GM23338 (cell line): ENCODE measurements at regions not wholly inside any gene's neighbourhood (a gene's known extent, or its start where the extent isn't known, plus 50 kb on each side); places are given as distances from the start of the nearest gene placed in this dataset.

Source experiments
- ATAC-seq: fragments of 200-7000 bp; cut with Tn5 transposase; 3 replicates; pipeline ENCODE4 v1.9.1; 2020
- DNase-seq: peaks from one replicate; pipeline ENCODE4 v3.0.0-alpha.2; 2015; ENCODE audit warnings: low spot score
- H2AFZ ChIP-seq: fragments of 200-600 bp; sonication (generic); 2 replicates; pipeline ENCODE4 v1.8.0; 2016; ENCODE audit warnings: antibody characterized with exemption, mild to moderate bottlenecking, moderate library complexity
- H3F3A ChIP-seq: fragments of 200-600 bp; sonication (generic); replicated peaks from 2 replicates; pipeline ENCODE4 v1.8.0; 2017; ENCODE audit warnings: antibody characterized with exemption, mixed run types, low read depth
- H3K27ac ChIP-seq: fragments of 200-600 bp; sonication (generic); 2 replicates; pipeline ENCODE4 v1.6.1; 2016; ENCODE audit warnings: low read depth
- H3K27me3 ChIP-seq: fragments of 200-600 bp; sonication (generic); 2 replicates; pipeline ENCODE4 v1.8.0; 2016; ENCODE audit warnings: mild to moderate bottlenecking, mixed run types, moderate library complexity; ENCODE audit not compliant: insufficient read depth
- H3K36me3 ChIP-seq: fragments of 200-600 bp; sonication (generic); 2 replicates; pipeline ENCODE4 v1.8.0; 2016; ENCODE audit warnings: mild to moderate bottlenecking; ENCODE audit not compliant: insufficient read depth
- H3K4me1 ChIP-seq: fragments of 200-600 bp; sonication (generic); 2 replicates; pipeline ENCODE4 v1.8.0; 2016; ENCODE audit warnings: mild to moderate bottlenecking, moderate library complexity; ENCODE audit not compliant: insufficient read depth
- H3K4me2 ChIP-seq: fragments of 200-600 bp; sonication (generic); 2 replicates; pipeline ENCODE4 v1.7.1; 2017; ENCODE audit warnings: mixed run types
- H3K4me3 ChIP-seq: fragments of 200-600 bp; sonication (generic); 2 replicates; pipeline ENCODE4 v1.6.1; 2016; ENCODE audit warnings: mixed run types
- H3K79me2 ChIP-seq: fragments of 200-600 bp; sonication (generic); replicated peaks from 2 replicates; pipeline ENCODE4 v1.8.0; 2017; ENCODE audit warnings: mild to moderate bottlenecking; ENCODE audit not compliant: insufficient read depth
- H3K9me2 ChIP-seq: fragments of 200-600 bp; sonication (generic); 2 replicates; pipeline ENCODE4 v1.8.0; 2017; ENCODE audit not compliant: insufficient read depth
- H4K20me1 ChIP-seq: fragments of 200-600 bp; sonication (generic); replicated peaks from 2 replicates; pipeline ENCODE4 v1.8.0; 2017; ENCODE audit warnings: mild to moderate bottlenecking; ENCODE audit not compliant: insufficient read depth
- H3K27ac Mint-ChIP-seq: 2 replicates; pipeline ENCODE4 v1.8.0; 2020; ENCODE audit warnings: inconsistent platforms, mild to moderate bottlenecking, moderate library complexity, mixed read lengths
- H3K27me3 Mint-ChIP-seq: 3 replicates; pipeline ENCODE4 v1.8.0; 2022; ENCODE audit warnings: low read depth, mild to moderate bottlenecking, moderate library complexity, mixed read lengths, inconsistent platforms; ENCODE audit not compliant: insufficient read depth, poor library complexity
- H3K36me3 Mint-ChIP-seq: 3 replicates; pipeline ENCODE4 v1.8.0; 2021; ENCODE audit warnings: low read depth, mild to moderate bottlenecking, inconsistent platforms, moderate library complexity, mixed read lengths
- H3K4me1 Mint-ChIP-seq: 3 replicates; pipeline ENCODE4 v1.8.0; 2020; ENCODE audit warnings: mild to moderate bottlenecking, inconsistent platforms, mixed read lengths
- H3K4me3 Mint-ChIP-seq: 3 replicates; pipeline ENCODE4 v1.8.0; 2021; ENCODE audit warnings: moderate library complexity, mild to moderate bottlenecking, inconsistent platforms, mixed read lengths
- H3K9me3 Mint-ChIP-seq: 3 replicates; pipeline ENCODE4 v1.8.0; 2020; ENCODE audit warnings: moderate library complexity, mild to moderate bottlenecking, inconsistent platforms, mixed read lengths
- CREB1 ChIP-seq: fragments of 250-450 bp; sonication (Bioruptor Pico); IDR thresholded peaks from 2 replicates; pipeline ENCODE4 v1.5.0; 2020; ENCODE audit warnings: low read depth, mild to moderate bottlenecking, moderate library complexity
- EZH2 ChIP-seq: fragments of 200-600 bp; sonication (generic); IDR thresholded peaks from one replicate; pipeline ENCODE4 v1.8.0; 2017; ENCODE audit warnings: antibody characterized with exemption, mild to moderate bottlenecking, low read depth; ENCODE audit not compliant: unreplicated experiment
- EZH2phosphoT487 ChIP-seq: fragments of 200-600 bp; sonication (generic); IDR thresholded peaks from one replicate; pipeline ENCODE4 v1.8.1; 2018; ENCODE audit warnings: antibody characterized with exemption; ENCODE audit not compliant: unreplicated experiment
- NANOG ChIP-seq: IDR thresholded peaks from 2 replicates; pipeline ENCODE4 v1.6.1; 2016; ENCODE audit warnings: antibody characterized with exemption, borderline replicate concordance
- POLR2AphosphoS5 ChIP-seq: IDR thresholded peaks from 2 replicates; pipeline ENCODE4 v1.6.1; 2016; ENCODE audit warnings: antibody characterized with exemption, low read depth
- REST ChIP-seq: IDR thresholded peaks from one replicate; pipeline ENCODE4 v1.6.1; 2018; ENCODE audit warnings: antibody characterized with exemption; ENCODE audit not compliant: unreplicated experiment
- STAT1 ChIP-seq: IDR thresholded peaks from one replicate; pipeline ENCODE4 v1.6.1; 2016; ENCODE audit warnings: antibody characterized with exemption; ENCODE audit not compliant: unreplicated experiment
- ZNF462 ChIP-seq: fragments of 250-450 bp; sonication (Bioruptor Pico); IDR thresholded peaks from 2 replicates; pipeline ENCODE4 v1.5.0; 2020; ENCODE audit warnings: mild to moderate bottlenecking, moderate library complexity
- TF ChIP-seq, protein P1 (sequence below): IDR thresholded peaks from 2 replicates; pipeline ENCODE4 v1.6.1; 2016; ENCODE audit warnings: antibody characterized with exemption
- TF ChIP-seq, protein P2 (sequence below), 2 experiments: fragments of 200-600 bp in 1 of 2; sonication (generic) in 1 of 2; conservative IDR thresholded peaks; 2 replicates each; pipeline versions ENCODE4 v1.5.1 to v1.6.1; 2016 to 2017; ENCODE audit warnings: antibody characterized with exemption in 2 of 2, low read depth in 2 of 2, mild to moderate bottlenecking in 2 of 2, moderate library complexity in 1 of 2

GRCh38 chr7:153840861-153841260 is 211.3 kb upstream of the DPP6 start:
- Mint-ChIP-seq H3K9me3 (peaks cover 84% of the 10 kb centered on the region), H3K27ac (no peak overlapping the region), H3K4me3 (no peak overlapping the region), H3K4me1 (no peaks in the 10 kb centered on the region), H3K27me3 (no peaks in the 10 kb centered on the region), H3K36me3 (peaks cover 8% of the 10 kb centered on the region; the same call in 1 of the 3 replicates)
- no peaks in the 10 kb centered on the region for H3F3A ChIP-seq
- TF ChIP-seq EZH2phosphoT487 (no peak), NANOG (no peak), REST (no peak), STAT1 (no peak), CREB1 (CRISPR knock-in tag) (no peak)
- TF ChIP-seq, protein P1, sequence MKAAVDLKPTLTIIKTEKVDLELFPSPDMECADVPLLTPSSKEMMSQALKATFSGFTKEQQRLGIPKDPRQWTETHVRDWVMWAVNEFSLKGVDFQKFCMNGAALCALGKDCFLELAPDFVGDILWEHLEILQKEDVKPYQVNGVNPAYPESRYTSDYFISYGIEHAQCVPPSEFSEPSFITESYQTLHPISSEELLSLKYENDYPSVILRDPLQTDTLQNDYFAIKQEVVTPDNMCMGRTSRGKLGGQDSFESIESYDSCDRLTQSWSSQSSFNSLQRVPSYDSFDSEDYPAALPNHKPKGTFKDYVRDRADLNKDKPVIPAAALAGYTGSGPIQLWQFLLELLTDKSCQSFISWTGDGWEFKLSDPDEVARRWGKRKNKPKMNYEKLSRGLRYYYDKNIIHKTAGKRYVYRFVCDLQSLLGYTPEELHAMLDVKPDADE, result no peak
- TF ChIP-seq, protein P2, sequence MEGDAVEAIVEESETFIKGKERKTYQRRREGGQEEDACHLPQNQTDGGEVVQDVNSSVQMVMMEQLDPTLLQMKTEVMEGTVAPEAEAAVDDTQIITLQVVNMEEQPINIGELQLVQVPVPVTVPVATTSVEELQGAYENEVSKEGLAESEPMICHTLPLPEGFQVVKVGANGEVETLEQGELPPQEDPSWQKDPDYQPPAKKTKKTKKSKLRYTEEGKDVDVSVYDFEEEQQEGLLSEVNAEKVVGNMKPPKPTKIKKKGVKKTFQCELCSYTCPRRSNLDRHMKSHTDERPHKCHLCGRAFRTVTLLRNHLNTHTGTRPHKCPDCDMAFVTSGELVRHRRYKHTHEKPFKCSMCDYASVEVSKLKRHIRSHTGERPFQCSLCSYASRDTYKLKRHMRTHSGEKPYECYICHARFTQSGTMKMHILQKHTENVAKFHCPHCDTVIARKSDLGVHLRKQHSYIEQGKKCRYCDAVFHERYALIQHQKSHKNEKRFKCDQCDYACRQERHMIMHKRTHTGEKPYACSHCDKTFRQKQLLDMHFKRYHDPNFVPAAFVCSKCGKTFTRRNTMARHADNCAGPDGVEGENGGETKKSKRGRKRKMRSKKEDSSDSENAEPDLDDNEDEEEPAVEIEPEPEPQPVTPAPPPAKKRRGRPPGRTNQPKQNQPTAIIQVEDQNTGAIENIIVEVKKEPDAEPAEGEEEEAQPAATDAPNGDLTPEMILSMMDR (conservative IDR thresholded peaks at IDR 0.05; ENCODE audit: low read depth in 2 of 2), result no peak
- H3K27ac ChIP-seq, result no peak overlapping the region
- no peak overlapping the region for H3K4me3 ChIP-seq
- H2AFZ ChIP-seq, result no peak overlapping the region
- no peaks in the 10 kb centered on the region for H3K79me2 ChIP-seq
- ATAC-seq, result no peak
- H3K36me3 ChIP-seq, result peaks cover 12% of the 10 kb centered on the region
- no peaks in the 10 kb centered on the region for H3K9me2 ChIP-seq
- H3K4me1 ChIP-seq, result no peaks in the 10 kb centered on the region
- H3K27me3 ChIP-seq, result no peaks in the 10 kb centered on the region
- DNase-seq, result no peak
- no peak overlapping the region for H3K4me2 ChIP-seq
- no peaks in the 10 kb centered on the region for H4K20me1 ChIP-seq

- Histone ChIP-seq H3K4me2 (no peak overlapping the region), H3K79me2 (no peaks in the 10 kb centered on the region), H3K27ac (no peak overlapping the region), H3K4me3 (no peak overlapping the region), H2AFZ (no peak overlapping the region), H3K36me3 (peaks cover 13% of the 10 kb centered on the region), H3K9me2 (no peaks in the 10 kb centered on the region), H3F3A (no peaks in the 10 kb centered on the region), H3K27me3 (no peaks in the 10 kb centered on the region), H4K20me1 (no peaks in the 10 kb centered on the region), H3K4me1 (no peaks in the 10 kb centered on the region)
- no peak for ATAC-seq
- Mint-ChIP-seq H3K4me1 (no peaks in the 10 kb centered on the region), H3K27ac (no peak overlapping the region), H3K4me3 (no peak overlapping the region), H3K36me3 (peaks cover 21% of the 10 kb centered on the region; the same call in 2 of the 3 replicates), H3K27me3 (peaks cover 4% of the 10 kb centered on the region), H3K9me3 (peaks cover 93% of the 10 kb centered on the region)
- no peak for DNase-seq
- no peak for TF ChIP-seq POLR2AphosphoS5
- no peak for TF ChIP-seq ZNF462 (CRISPR knock-in tag)
- no peak for TF ChIP-seq NANOG
- no peak for TF ChIP-seq STAT1
- TF ChIP-seq EZH2, result no peak
These were observed 204.4 kb upstream of the DPP6 start for GRCh38 chr7:153847828-153848227.
